HG02943 (cell line): ENCODE measurements at regions not wholly inside any gene's neighbourhood (a gene's known extent, or its start where the extent isn't known, plus 50 kb on each side); places are given as distances from the start of the nearest gene placed in this dataset.

Source experiments
- ATAC-seq: cut with Tn5 transposase; IDR thresholded peaks from one replicate; pipeline ENCODE4 v1.9.1; 2021; ENCODE audit warnings: mild to moderate bottlenecking, low read depth, moderate library complexity; ENCODE audit not compliant: unreplicated experiment

- no peak for ATAC-seq
These were observed 67.7 kb upstream of the TBX3 start for GRCh38 chr12:114751712-114752111.

DNA sequence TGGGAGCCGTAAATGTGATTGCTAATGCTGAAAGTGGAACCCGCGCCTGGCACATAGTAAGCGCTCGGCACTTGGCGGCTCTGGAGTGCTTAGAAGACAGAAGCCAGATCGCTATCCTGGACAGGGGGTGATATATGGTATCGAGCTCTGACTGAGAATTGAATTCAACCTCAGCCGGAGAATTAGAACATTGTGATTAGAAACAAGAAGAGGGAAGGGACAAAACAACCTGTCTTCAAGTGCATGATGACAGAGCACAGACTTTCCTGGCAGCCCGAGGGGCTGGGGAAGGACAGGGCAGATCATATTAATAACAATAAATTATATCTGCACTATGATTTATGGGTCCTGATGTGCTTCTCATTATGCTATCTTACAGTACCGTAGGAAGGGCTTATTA is 66.9 kb upstream of the TBX3 start:
- no peak for ATAC-seq

DNA sequence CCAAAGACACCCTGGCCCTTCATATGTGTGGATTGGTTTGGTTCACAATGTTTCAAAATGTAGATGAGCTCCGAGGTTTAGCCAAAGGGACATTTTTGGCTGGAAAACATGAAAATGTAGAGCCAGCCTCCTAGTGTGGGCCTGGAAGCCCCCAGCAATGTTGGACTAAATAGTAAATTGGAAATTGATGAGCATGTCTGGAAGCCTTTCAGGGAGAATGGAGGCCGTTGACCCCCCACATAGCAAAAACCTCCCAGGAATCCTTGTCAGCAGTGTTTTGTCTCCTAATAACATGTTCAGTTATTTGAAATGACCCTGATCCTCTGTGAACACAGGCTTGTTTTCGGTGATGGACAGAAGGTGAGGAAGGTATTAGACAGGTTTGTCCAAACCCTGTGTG is 65.1 kb upstream of the TBX3 start:
- no peak for ATAC-seq

DNA sequence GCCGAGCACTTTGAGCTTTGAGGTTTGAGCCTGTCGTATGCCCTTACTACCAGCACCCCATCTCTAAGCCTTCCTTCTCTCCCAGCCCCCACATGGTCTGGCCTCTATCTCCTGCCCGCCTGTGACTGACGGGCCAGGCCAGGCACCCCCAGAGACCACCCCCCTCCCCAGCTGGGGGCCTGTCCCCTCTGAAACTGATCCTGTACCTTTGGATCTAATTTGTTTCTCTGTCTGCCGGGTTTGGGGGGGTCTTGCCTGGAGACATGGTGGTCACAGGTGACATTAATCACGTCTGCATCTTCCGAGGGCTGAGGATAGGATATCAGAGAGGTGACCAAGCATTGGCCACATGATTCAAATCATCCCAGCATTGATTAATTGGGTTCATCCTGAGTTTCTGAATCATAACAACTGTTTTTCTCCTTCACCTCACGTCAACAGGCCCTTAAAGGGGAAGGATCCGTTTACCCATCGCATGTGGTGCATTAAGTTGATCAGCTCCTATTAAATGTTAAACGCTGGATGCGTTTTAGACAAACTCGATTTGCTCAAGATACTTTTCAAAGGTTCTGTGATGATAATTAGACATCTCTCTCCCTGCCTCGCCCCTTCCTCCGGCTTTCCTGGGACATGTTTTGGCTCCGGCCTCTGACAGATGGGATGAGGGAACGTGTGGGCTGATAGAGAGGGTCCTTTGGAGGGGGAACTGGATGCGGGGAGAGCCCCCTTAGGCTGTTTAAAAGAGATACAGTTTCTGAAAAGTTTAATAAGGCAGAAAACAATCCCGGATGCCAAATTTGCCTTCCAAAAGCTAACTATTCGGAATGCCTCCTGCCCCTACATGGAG is 63.3 kb upstream of the TBX3 start:
- no peak for ATAC-seq

GRCh38 chr12:114746297-114747011 is 62.5 kb upstream of the TBX3 start:
- no peak for ATAC-seq

DNA sequence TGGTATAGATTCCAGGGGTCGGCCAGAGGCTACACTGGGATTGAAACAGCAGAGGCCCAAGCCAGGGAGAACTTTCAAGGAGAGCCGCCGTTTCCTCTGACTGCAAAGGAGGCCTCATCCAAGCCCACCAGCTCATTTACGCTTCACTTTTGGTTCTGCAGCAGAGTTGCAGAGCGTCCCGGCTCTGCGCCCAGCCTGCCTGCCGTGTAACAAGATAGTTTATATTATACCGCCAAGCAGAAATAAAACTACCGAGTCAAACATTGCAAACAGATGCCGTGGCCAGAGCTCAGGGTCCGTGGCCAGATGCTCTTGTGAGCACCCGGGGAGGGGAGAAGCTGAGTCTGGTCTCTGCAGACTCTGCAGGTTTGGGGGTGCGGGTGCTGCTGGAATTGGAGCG is 60.7 kb upstream of the TBX3 start:
- ATAC-seq = no peak

DNA sequence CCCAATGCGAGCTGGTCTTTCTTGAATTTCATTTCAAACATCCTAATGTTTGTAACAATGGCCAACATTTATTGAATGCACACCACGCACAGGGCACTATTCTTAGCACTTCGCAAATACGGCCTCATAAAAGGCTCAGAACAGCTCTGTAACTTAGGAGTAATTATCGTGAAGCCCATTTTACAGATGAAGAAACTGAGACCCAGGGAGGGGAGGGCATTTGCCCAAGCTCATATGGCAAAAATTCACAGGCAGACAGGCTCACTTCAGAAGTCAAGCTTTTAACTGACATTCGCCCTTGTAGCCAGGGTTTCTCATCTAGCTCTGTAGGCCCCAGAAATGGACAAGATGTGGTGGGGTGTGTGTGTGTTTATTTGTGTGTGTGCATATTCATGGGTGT is 60.3 kb upstream of the TBX3 start:
- ATAC-seq = no peak

- no peak for ATAC-seq
These were observed 59.8 kb upstream of the TBX3 start for GRCh38 chr12:114743799-114744198.

DNA sequence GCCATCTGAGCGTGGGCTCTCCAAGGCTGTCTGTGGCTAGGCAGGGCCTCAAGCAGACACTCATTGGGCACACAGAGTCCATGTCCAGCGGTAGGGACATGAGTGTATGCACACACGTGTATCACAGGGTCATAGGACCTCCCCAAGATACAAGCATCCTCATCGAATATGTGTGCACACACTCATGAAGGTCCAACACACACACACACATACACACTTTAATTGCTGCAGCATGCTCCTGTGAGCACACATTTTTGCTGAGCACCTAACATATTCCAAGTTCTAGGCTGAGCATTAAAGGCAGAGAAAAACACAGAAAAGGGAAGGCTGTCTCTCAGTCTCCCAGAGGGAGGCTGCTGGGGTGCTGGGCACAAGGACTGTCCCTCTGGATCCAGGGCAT is 59.3 kb upstream of the TBX3 start:
- ATAC-seq = no peak

- ATAC-seq = no peak
These were observed 58.4 kb upstream of the TBX3 start for GRCh38 chr12:114742363-114742762.

GRCh38 chr12:114741940-114742339 is 58.0 kb upstream of the TBX3 start:
- no peak for ATAC-seq

GRCh38 chr12:114740448-114740847 is 56.5 kb upstream of the TBX3 start:
- ATAC-seq = no peak

DNA sequence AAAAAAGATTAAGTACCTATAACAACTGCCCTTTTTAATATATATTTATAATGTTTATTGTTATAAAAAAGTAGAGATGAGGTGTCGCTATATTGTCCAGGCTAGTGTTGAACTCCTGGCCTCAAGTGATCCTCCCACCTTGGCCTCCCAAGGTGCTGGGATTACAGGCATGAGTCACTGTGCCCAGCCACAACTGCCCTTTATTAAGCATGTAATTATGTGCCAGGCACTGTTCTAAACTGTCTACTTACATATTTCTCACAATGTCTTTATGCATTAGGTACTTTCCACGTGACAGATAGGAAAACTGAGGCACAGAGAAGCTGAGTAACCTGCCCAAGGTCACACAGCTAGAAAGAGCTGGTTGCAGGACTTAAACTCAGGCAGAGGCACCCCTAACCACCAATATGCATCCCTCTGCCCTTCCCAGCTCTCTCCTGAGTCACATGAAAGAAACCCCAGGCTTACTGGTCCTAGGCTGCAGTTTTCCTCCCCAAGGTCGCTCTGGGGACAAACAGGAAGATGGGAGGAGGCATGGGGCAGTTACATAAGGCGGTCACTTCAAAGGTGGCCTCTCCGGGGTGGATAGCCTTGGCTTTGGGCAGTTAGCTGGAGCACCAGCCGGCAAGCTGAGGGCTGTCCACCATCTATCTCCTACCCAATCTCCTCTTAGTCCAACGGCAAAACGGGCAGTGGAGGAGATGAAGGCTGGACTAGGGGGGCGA is 54.6 kb upstream of the TBX3 start:
- no peak for ATAC-seq

DNA sequence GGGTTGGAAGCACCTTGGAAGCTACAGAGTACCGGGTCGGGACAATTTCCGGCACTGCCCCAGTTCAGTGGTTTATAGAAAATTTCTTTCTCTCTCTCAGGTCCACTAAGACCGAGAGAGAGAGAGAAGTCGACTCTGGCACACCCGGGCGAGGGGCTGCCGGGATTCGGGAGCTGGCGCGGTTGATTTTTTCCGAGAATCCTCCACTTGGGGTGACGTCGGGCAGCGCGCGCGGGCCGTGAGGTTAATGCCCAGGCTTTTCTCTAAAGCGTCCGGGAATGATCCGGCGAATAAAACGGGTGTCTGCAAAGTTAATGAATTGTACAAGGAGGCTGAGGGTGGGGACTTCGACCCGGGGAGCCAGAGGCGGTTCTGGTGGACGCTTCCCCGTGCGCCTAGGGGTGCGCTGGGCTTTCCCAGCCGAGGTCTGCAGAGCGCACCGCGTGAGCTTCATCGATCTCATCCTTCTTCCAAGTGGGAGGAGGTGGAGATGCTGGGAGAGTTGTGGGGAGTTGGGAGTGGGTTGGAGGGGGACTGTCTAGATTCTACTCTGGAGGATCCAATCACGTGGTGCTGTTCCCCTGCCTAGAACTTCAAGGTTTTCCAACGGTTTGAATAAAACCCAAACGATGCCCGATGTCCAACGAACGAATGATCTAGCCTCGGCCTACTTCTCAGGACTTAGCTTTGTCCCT is 51.9 kb upstream of the TBX3 start:
- ATAC-seq = no peak

GRCh38 chr12:114735011-114735410 is 51.0 kb upstream of the TBX3 start:
- no peak for ATAC-seq

- ATAC-seq = no peak
These were observed 49.9 kb upstream of the TBX3 start for GRCh38 chr12:114733919-114734318.
